Activated CD8-positive, alpha-beta memory T cell treated with anti-CD3 and anti-CD28 coated beads for 36 hours (primary cell): ENCODE measurements at regions not wholly inside any gene's neighbourhood (a gene's known extent, or its start where the extent isn't known, plus 50 kb on each side); places are given as distances from the start of the nearest gene placed in this dataset.
"Not testable (repeated sequence)": the region's sequence is repeated elsewhere in the genome, so short reads cannot be mapped to it uniquely, and the experiment has no call there.

Source experiments
- CTCF ChIA-PET: fragments of 350-600 bp; sonication (Branson Sonifier 250); formaldehyde crosslinking; loops from one replicate; lab custom pipeline; 2021; ENCODE audit warnings: antibody characterized with exemption; lab: Charles Lee
- POLR2A ChIA-PET: fragments of 350-600 bp; sonication (Branson Sonifier 250); formaldehyde crosslinking; loops from one replicate; lab custom pipeline; 2021; ENCODE audit warnings: antibody characterized with exemption; lab: Charles Lee

DNA sequence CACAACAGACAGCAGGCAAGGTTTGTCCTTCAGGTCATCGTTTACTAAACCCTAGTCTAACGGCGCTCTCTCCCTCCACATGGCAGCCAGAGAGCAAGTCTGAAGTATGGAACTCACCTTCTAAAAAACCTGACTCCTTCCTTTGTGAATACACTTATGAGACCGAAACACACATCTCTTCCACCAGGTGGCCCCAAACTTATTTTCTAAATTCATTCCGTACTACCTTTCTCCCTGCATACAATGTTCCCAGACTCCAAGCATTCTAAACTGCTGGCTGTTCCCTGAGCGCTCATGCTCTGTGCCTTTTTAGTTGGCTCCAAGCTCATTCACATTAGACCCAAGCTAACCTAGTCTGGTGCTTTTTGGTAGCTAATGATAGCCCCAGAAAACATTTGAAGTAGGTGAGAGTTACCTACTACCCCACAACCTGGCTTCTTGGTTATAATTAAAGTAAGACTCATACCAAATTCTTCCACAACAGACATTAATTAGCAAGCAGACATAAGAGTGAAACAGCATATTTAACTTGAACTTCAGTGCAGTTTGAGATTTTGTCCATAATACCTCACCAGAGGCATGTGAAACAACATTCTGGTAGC, 67.6 kb upstream of the DCLK2 start:
- CTCF ChIA-PET: no interaction called here
- POLR2A ChIA-PET: no interaction called here

DNA sequence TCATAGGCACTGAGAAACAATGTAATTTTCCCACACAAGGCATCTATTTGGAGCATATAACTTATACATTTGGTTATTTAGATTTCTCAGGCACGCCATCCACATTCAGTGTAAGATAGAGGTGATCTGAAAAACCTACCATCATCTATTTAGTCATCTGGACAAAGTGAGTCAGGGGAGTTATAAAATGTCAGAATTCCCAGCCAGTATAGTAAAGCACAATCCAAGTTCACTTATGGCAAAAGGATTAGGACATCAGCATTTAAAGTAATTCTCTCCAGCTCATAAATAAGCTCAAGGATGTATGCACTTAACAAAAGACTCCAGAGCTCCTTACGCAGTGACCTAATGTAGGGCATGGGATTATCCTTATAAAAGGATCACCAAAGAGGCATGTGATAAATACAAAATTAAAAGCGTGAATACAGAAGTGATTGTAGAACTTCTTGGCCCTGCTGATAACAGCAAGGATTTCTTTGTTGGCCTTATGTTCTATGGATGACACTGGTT, 65.3 kb upstream of the DCLK2 start:
- ChIA-PET POLR2A (no interaction called here), CTCF (no interaction called here)

DNA sequence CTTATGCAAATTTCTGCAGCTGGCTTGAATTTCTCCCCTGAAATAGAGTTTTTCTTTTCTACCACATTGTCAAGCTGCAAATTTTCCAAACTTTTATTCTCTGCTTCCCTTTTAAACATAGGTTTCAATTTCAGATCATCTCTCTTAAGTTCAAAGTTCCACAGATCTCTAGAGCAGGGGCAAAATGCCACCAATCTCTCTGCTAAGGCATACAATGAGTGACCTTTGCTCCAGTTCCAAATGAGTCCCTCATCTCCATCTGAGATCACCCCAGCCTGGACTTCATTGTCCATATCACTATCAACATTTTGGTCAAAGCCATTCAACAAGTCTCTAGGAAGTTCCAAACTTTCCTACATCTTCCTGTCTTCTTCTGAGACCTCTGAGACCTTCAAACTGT, 62.3 kb upstream of the DCLK2 start:
- POLR2A ChIA-PET, CTCF ChIA-PET: not testable (repeated sequence)

DNA sequence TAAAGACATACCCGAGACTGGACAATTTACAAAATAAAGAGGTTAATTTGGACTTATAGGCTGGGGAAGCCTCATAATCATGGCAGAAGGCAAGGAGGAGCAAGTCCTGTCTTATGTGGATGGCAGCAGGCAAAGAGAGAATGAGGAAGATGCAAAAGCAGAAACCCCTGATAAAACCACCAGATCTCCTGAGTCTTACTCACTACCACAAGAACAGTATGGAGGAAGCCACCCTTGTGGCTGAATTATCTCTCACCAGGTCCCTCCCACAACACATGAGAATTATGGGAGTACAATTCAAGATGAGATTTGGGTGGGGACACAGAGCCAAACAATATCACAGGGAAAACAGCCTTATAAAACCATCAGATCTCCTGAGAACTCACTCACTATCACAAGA, 61.6 kb upstream of the DCLK2 start:
- CTCF ChIA-PET, POLR2A ChIA-PET: not testable (repeated sequence)

DNA sequence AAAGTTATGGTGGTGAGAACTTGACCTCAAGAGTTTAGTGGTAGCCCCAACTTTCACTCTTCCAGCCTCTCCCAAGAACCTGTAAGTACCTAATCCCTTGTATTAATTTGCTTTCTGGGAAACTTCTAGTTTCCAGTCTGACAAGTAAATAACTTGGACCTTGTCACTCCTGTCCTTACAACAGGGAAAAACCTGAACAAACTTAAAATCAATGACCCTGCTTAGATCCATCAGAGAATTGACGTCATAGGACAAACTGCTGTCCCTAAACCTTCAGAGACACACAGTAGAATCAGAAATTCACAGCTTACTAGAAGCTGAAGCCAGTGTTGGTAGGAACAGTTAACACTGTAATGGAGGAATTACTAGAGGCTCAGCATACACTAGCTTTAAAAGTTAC, 60.0 kb upstream of the DCLK2 start:
- ChIA-PET POLR2A (no interaction called here), CTCF (no interaction called here)

DNA sequence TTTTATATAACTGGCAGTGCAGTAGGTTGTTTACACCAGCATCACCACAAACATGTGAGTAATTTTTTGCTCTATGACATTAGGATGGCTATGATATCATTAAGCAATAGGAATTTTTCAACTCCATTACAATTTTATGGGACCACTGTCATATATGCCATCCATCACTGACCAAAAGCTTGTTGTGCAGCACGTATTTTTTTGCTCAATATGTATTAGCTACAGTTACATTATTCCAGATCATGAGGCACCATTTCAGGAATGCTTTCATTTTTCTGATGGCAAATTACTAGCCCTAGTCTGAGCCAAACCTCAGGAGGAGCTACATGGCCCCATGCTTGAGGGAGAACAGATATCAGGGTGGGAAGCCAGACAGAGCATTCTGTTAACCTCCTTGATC, 56.8 kb upstream of the DCLK2 start:
- CTCF ChIA-PET: no interaction called here
- POLR2A ChIA-PET: no interaction called here

DNA sequence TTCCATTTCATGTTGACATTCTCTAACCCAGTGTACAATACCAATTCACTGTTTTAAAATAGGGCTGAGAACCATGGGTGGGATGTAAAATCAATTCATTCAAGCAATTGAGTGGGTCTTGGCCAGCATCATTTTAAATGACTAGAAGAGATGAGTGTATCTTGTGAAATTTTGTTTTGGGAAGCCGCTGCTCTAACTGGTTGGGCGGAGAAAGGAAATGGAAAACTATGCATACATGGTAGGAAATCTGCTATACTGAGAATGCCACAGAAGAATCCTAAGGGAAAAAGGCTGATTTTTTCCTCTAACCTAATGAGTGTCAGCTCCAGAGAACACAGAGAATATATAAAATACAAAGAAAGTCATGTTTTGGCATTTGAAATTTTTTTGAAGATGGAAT, 54.8 kb upstream of the DCLK2 start:
- ChIA-PET CTCF (no interaction called here), POLR2A (no interaction called here)

DNA sequence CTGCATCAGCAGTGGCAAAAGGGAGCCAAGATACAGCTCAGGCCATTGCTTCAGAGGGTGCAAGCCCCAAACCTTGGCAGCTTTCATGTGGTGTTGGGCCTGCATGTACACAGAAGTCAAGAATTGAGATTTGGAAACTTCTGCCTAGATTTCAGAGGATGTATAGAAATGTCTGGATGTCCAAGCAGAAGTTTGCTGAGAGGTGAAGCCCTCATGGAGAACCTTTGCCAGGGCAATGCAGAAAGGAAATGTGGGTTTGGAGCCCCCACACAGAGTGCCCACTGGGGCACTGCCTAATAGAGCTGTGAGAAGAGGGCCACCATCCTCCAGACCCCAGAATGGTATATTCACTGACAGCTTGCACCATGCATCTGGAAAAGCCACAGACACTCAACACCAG, 51.3 kb upstream of the DCLK2 start:
- CTCF ChIA-PET, POLR2A ChIA-PET: not testable (repeated sequence)
